HG02981 (cell line): ENCODE measurements at regions not wholly inside any gene's neighbourhood (a gene's known extent, or its start where the extent isn't known, plus 50 kb on each side); places are given as distances from the start of the nearest gene placed in this dataset.

Source experiments
- ATAC-seq: cut with Tn5 transposase; IDR thresholded peaks from one replicate; pipeline ENCODE4 v1.9.1; 2021; ENCODE audit warnings: mild to moderate bottlenecking, moderate library complexity; ENCODE audit not compliant: unreplicated experiment

DNA sequence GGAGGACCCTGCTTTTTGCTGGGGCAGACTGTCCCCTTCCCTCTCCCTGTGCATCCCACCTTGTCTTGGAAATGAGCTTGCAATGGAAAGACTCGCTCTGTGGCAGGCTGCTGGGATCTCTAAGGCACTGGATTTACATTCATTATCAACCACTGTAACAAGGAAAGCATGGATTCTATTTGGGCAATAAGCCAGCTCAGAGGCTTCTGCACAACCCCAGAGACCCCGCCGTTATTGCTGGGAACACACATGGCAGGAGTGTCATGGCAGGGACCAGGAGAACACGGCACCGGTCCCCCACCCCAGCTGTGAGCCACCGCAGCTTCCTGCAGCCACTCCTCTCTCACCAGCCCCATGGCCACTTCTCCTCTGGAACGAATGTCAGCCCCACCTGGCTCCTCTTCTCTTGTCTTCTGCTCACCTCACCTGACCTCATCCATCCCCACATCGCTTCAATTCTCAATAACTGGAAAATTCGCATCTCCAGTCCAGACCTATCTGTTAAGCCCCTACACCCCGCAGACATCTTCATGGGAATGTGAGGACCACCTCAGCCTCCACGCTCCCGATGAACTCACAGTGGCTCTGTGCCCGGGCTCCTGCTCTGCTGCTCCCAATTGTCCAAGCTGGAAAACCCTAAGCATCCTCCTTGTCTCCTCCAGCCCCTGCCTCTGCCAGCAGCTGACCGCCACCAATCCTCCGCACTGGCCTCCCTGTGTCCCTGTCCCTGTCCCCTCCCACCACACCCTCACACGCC, 181.5 kb downstream of the USP12 start:
- no peak for ATAC-seq

DNA sequence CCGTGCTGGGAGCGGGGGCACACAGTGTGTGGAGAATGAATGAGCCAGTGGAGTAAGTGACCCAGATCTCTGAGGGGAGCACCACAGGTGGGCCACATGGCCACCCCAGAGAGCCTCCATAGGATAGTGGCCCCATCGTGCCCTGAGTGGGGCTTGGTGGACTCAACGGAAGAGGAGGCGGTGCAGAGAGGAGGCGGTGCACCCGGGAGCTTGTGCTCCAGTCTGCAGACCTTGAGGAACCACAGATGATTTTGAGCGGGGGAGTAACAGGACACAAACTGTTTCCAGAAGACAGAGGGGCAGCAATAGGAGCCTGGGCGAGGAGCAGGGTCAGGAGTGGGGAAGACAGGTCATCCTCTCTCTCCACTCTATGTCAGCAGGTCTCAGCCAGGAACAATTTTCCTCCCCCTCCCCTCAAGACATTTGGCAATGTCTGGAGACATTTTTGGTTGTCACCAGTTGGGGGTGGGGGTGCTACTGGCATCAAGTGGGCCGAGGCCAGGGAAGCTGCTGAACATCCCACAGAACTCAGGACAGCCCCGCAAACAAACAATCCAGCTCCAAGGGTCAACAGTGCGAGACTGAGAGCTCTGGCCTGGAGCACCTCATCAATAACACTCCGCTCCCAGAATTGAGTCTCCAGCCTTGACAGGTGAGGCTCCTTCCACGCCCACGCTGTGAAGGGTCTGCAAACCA, 182.2 kb downstream of the USP12 start:
- ATAC-seq, result no peak

DNA sequence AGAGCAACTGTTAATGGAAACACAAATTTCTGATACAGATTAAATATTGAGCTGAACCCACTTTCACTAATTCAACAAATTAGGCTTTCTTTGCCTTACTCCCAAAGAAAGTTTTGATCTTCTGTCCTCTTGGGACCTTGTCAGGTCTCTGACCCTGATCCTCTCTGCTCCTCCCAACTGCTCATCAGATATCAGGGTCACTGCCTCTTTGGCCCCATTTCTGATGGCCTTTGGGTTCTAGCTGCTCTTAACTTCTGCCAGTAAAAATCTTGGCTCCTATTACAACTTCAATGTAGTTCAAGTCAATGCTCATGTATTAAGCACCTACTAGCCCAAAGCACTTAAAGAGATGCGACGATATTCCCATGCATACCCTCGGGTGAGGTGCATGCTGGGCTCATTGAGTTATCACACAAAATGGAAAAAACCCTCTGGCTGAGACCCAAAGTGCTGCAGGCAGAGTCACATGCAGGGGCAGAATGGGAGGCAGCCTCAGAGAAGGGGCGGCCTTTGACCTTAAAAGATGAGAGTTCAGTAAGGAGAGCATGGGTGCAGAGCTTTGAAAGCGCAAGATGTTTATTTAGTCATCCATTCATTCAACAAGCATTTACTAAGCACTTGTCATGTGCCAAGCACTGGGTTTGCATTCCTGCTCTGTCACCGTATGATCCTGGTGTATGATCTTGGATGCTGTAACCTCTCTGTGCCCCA, 183.4 kb downstream of the USP12 start:
- ATAC-seq, result no peak

DNA sequence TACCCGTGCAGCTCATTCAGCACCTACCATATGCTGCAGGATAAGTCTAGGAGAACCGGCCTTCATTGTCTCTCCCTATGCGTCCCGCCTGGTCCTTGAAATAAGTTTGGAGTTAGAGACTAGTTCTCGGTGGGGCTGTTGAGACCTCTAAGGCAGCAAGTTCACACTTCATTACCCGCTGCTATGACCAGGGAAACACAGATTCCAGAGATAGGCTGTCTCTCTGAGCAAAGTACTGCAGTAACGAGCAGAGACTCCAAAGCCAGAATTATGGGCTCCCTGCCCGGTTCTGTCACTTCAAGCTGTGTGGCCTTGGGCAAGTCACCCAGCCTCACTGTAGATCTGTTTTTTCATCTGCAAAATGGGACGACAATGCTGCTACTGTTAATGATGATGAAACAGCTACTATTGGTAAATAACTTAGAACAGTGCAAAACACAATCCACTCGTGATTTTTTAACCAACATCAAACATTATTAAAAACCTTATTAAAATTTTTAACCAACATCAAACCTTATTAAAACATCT, 184.1 kb downstream of the USP12 start:
- no peak for ATAC-seq

DNA sequence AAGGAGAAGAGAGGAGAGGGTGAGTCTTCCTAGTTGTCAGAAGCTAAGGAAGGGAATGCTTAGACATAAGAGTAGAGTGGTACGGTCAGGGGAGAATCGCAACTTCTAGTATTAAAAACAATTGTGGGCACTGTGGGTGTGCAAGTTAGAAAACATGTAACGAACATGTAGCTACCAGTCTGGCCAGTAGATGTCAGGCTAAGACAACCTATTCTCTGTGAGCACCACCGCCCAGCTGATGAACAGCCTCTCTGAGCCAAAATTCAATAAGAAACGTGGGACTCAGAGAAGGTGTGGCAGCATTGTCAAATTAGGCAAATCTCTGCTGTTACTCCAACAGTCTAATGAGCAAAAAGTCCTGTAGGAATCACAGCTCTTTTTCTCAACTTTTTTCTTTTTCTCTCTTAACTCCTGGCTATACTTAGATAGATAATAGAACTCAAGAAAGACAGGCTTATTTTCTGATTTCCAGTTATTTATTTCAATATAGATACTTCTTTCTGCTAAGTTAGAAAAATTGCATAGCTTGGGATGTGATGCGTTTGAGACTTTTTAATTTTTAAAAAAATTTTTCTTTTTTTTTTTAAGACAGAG, 186.2 kb downstream of the USP12 start:
- ATAC-seq, result peak; percentile 66

DNA sequence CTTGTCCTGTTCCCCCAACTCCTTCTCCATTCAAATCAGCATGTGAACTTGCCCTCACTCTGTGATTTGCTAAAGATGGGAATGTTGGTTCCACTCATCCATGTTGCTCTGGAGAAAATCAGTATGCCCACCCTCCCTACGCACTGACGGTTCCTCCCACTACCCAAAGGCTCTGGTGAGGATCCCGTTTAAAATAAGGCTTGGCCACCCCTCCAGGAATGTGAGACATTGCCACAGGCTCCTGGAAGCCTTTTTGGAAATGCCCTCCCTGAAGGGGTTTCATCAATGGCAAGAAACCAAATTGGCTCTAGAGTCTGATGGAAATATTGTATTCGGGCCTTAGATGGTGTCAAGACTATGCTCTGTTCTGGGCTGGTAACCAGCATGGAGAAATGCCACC, 187.3 kb downstream of the USP12 start:
- no peak for ATAC-seq

DNA sequence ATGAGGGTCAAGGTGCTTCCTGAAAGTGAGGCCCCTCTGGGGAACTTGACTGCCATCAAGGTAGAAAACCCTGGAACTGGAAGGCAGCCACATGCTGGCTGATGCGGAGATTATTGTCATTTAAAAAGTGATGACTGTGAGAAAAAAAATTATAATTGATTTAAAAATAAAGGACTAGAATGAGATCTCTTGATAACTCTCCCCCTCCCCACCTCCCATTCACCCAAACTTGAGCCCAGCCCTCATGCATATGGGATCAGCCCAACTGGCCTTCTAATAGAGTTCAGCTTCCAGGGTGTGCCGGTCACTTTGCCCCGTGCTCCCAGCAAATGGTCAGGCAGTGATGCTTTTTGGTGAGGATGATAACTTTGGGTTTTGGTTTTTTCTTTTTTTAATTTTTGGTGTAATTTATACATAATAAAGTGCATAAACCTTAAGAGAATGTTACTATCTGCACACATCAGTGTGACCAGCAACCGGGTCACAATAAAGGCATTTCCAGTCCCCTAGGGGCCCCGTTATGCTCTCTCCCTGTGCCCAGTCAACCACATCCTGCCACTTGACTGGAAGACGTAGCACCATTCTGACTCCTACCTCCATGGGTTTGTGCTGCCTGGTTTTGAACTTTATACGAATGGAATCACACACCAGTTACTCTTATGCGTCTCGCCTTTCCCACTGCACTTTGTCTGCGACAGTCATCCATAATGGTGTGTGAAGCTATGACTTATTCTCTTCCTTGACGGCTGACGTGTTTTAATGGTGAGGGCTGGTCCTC, 187.9 kb downstream of the USP12 start:
- ATAC-seq, result no peak

DNA sequence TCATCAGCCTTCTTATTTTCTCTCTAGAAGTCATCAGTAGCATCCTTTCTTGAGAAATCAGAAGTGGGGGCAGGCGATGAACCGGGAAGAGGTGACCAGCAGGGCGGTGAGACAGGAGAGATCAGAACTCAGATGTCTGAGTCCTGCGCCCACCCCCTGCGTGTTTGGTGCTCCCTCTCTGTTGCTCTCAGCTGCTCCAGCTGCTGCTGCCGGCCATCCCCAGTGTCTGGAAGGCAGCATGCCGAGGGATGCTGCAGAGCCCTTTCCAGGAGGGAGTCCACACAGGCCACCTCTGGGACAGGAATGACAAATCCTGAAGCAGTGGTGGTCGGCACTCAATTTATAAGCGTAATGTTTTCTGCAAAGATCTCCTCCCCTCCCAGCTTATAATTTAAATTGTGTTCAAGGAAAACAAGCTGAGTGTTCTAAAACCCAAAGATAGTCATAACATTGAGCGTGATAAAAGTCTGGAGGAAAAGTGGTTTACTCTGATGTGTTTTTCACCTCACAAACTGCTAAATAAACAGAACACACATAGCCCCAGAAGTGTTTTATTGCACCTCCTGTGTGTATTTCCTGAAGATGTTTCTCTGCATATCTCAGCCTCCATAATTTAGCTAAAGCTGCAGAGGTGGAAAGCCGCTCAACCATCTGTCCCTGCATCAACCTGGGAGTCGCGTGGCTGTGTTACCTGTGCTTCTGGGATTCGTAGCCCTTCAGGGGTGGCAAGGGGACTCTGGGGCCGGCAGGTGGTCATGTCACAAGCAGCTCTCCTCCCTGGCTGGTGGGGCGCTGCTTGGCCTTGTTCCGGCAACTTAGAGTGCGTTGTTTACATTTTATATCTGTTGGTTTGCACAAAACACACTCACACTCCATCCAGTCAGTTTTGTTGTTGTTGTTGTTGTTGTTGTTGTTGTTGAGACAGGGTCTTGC, 191.2 kb downstream of the USP12 start:
- no peak for ATAC-seq

DNA sequence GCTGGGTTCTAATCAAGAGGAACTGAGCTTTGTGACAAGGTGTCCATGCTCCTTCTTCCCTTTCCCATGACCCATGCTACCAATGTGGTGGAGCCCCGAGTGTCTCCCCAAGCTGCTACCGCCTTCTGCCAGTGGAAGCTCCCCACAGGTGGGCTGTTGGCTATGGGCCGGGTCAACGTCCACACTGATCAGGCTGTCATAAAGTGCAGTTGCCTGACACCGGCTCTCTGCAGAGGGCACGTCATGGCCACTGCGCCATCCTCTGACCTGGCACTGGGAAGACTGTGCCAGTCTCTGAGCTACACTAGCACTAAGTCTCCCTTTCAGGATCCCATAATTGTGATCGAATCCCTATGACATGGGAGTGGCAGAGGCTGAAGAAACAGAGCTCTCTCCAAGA, 192.3 kb downstream of the USP12 start:
- no peak for ATAC-seq

DNA sequence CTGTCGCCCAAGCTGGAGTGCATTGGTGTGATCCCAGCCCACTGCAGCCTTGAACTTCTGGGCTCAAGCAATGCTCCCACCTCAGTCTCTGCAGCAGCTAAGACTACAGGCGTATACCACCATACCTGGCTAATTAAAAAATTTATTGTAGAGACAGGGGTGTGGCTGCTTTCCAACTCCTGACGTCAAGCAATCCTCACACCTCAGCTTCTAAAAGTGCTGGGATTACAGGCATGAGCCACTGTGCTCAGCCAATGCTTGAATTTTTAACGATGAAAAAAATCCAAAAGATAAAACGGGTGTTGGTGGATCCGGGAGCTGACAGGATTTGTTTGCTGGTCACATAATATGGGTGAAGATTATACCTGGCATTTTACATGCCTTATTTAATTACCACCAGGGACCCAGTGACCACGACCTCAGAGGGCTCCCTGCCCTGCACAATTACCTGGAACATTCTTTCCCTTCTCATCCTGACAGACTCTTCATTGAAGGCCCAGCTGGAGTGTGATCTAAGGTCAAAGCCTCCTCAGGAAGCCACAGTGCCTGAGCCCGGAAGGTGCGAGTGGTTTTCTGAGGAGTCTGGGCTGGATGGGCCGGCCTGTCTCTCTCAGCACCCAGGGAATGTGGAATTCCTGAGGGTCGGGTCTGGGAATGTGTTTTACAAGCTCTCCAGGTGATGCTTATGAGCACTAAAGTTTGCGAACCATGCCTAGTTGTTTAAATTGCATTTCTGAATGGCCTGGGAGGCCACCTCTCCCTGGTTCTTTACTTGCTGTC, 193.3 kb downstream of the USP12 start:
- no peak for ATAC-seq

DNA sequence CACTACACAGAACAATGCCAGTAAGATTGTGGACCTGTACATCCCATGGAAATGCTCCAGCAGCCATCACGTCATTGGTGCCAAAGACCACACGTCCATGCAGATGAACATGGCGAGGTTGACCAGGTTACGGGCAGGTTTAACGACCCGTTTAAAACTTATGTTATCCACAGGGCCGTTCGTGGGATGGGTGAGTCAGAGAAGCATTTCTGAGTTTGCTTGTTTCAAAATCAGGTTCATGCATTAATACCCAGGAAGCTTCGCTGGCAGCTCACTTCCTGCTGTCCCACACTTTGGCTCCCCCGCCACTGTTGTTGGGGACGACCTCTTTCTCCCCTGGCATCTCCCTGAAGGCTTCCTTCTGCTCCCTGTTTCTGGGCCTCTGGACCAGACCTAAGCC, 194.1 kb downstream of the USP12 start:
- no peak for ATAC-seq

DNA sequence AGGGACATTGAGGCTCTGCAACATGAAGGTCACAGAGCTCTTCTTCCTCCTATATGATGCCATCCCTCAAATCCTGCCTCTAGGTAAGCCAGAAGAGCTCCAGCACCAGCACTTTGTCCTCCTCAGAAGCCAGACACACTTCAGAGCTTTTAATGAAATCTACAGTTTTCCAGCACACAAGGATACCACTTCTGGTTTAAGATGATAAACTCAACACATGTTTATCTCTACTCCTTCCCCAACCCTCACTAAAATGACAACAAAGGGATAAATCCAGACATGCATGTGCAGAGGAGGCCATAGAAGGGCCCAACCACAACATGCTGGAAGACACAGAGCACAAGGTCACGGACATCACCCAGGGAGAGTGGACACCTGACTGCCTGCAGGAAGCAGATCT, 195.3 kb downstream of the USP12 start:
- ATAC-seq, result no peak

DNA sequence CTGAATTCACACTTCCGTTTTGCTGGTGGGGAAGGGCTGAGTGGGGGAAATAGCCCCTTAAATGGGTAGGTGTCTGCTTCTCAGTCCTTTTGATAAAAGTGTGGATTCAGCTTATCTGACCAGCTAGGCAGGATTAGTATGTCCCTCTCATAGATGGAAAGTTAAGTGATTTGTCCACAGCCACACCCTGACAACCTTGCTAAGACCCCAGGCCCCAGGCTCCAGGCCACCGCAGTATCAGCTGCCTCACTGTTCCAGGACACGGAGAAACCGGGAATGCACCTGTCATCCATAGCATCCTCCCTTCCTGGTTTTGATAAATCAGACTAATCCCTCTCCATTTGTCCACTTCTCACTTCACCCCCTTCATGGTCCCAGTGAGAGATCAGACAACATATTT, 197.7 kb downstream of the USP12 start:
- ATAC-seq, result no peak

DNA sequence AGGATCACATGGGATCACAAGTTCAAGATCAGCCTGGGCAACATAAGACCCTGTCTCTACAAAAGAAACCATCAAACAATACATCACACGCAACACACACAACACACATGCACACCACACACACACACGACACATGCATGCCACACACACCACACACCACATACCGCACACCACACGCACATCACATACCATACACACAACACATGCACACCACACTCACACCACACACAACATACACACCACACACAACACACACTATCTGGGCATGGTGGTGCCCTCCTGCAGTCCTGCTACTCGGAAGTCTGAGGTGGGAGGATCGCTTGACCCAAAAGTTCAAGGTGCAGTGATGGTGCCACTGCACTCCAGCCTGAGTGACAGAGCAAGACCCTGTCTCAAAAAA, 198.3 kb downstream of the USP12 start:
- ATAC-seq, result no peak

DNA sequence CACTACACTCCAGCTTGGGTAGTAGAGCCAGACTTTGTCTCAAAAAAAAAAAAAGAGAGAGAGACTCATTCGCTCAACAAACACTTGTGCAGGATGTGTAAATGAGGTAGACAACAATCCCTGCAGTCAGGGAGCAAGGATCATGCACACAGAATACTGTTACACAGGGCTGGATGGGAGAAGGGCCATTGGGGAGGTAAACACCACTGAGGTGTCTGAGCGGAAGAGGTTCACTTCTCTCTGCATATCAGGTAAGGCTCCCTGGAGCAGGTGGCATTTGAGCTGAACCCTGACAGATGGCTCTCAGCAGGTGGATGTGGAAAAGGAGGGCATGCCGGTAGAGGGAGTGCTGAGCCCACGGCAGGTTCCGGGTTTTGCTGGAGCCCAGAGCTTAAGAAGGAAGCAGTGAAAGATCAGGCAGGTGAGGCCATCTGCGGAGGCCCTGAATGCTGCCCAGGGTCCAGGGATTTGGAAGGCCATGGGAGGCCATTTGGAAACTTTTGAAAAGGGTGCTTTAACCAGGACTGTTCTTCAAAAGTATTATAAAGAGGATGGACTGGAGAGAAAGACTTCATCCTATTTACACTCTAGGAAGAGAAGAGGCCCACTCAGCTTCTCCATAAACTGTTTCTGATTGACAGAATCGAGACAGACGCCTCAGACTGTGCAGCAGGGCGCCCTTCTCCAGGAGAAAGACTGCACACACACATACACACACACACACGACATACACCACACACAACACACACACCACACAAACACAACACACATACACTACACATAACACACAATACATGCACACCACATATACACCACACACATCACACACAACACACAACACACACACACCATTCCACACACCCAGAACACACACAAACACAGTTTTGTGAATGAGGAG, 199.4 kb downstream of the USP12 start:
- peak; percentile 56 for ATAC-seq

DNA sequence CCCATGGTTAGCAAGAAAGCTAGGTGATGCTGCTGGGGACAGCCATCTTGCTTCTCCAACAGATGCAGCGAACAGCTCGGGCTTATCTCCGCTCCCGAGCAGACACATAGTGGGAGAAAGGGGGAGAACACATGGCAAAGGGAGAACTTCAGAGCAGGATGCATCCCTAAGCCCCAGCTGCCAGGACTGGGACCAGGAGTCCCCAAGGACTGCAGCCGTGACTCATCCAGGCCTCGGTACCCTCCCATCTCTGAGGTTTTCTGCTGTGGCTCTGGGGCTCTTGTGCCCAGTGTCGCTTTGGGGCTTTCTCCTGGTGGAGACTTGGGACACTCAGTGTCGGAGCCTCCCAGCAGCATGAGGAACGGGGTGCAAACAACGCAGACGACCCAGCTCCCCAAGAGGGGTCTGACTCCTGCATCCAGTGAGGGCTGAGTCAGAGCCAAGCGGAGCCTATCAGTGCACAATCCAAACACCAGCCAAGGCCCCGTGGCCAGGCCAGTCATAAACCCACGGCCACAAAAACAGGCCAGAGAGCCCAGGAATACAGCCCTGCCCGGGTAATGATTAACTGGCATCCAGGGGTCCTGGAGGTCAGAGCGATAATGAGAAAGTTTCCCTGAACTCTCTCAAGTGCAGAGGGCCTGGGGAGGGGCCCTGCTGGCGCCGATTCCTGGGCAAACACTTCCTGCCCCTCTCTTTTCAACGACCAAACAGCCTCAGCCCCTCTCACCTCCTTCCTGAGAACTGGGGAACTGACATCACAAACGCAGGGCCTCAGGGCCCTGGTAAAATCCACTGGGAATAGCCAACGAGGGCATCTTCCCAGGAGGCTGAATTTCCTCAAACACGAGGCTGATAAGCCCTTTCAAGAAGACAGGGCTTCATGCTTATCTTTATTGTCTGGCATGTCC, 202.9 kb downstream of the USP12 start:
- no peak for ATAC-seq
